ENCODE measurements at regions not wholly inside any gene's neighbourhood (a gene's known extent, or its start where the extent isn't known, plus 50 kb on each side); places are given as distances from the start of the nearest gene placed in this dataset.
"Not testable (repeated sequence)": the region's sequence is repeated elsewhere in the genome, so short reads cannot be mapped to it uniquely, and the experiment has no call there.

DNA sequence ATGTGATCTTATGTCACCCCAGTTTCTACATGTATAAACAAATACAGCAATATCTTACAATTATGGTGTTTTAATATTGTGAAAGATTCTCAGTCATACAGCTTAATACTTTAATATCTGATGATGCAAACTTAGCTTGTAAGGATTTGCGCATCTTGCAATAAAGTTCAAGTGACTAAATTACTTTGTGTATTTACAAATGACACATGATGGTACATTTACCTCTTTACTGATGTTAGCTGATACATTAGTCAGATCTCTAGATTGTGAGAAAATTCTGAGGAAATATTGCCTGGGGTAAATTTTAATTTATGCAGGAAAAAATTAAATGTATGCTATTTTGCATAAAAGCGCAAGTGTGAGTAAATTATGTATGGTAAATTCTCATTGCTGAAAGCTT, 418.8 kb upstream of the MMS22L start:
- no peak for FAIRE-seq

DNA sequence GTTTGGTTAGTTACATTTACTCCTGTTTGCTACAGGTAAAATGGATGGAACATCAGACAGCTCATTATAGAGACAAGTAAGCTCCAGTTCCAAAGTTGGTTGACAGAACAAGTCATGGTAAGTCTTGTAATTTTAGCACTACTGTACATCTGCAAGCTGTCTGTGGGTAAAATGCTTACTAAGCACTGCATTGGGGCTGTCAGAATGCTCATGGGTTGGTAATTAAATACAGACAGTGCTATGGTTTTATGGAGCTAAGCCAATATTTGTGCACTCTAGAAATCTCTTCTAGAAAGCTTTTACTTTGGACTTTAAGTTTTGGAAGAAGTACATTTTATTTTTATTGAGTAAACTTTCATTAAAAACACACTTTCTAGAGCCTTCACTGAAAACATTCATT, 419.2 kb upstream of the MMS22L start:
- no peak for FAIRE-seq

DNA sequence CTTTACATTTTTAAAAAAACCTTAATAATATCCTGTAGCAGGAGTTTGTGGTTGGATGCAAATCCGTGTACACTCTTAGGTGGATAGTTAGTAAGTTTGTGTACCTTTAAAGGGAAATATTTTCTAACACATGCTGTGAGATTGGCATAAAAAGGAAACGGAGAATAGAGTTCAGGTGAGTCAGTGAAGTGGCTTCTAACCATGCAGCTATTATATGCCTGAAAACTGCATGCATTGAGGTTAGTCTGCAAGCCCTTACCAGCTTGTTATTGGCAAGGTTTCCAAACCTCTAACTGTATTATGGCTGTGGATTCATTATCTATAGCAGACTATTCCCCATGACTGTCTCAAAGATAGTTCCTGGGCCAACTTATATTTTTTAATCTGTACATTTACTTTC, 420.6 kb upstream of the MMS22L start:
- no peak for FAIRE-seq

DNA sequence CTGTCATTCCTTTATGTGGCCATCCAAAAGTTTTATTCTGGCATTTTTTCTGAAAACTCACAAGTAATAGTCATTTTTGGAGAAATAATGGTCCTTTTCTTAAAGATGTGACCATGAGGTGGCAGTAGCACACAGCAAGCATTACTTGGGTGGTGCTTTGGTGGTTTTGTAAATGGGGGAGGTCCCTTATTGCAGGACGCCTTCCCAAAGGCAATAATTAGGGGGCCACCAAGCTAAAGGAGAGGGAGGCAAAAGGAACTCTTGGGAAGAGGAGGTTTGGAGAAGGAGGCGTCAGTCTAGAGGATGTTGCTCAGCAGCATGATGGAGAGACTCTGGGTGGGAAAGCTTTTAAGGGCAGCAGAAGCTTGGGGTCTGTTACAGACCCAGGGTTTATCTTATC, 422.6 kb upstream of the MMS22L start:
- FAIRE-seq, result no peak

DNA sequence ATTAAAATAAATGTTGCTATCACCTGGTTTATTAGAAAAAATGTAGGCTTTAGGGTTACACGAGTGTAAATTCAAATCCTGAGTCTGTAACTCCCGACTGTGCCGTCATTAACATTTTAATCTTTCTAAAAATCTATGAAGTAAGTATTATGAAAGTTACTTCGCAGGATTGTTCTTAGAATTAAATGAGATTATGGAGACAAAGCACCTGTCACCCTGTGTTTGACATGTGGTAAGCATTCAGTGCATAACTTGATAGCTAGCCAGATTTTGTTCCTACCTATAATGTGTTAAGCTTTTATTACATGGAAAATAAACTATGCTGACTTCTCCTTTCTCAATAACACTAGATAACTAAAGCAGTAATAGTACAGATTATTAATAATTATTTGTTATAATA, 429.7 kb upstream of the MMS22L start:
- no peak for FAIRE-seq

DNA sequence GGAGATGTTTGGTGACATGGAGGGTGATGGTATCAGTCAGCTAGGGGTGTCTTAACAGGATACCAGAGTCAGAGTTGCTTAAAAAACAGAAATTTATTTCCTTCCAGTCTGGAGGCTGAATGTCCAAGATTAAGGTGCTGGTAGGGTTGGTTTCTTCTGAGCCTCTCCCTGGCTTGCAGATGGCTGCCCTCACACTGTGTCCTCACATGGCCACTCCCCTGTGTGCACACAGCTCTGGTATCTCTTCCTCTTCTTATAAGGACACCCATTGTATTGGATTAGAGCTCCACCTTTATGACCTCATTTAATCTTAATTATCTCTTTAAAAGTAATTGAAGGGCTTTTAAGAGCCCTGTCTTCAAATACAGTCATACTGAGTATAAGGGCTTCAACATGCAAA, 431.8 kb upstream of the MMS22L start:
- FAIRE-seq, result no peak

DNA sequence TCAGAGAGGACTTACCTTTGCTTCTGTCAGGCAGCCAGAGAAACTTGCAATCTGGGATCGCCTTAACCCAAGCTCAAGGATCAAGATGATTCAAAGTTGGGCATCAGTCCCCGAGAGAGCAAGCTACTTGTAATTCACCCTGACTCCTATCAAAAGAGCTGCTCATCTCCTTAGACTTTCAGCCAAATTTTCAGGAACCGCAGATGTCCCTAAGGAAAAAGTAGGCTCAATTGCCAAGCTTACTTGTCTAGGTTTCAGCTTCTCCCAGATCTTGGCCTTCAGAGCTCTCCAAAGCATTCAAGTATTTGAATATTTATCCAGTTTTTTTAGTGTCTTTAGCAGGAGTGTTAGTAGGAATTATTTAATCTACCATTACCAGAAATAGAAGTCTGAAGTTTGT, 434.1 kb upstream of the MMS22L start:
- FAIRE-seq, result no peak

DNA sequence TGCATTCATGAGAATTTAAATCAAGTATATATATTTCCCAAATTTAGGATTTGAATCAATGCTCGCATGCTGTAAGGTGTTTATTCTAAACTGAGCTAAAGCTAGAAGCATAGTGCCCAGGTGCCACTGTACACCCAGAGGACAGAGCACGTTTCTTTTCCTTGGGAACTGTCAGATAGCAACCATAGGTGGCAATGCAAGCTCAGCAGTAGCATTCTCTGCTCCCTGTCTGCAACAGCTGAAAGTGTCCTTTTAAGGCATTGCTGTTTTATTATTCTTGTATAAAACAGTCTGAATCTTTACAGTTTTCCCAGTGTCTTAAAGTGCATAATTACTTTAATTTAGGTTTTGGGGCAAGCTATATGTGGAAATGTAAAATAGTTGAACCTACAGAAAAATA, 443.4 kb upstream of the MMS22L start:
- no peak for FAIRE-seq

DNA sequence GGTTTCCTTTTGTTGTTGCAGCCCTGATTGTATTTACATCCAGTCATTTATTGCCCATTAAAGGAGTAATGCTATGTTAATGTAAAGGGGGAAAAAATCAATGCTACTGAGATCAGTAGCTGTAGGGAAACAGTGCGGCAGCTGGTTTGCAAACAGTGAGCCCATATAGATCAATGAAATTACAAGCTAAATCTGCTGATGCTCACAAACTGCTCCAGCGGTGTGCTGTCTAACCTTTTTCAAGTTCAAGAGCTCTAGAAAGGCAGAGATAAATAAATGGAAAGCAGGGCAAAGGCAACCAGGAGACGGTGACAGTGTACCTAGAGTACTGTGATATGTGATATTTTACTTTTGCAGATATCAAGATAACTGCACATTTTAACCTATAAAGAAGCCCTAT, 449.0 kb upstream of the MMS22L start:
- no peak for FAIRE-seq

DNA sequence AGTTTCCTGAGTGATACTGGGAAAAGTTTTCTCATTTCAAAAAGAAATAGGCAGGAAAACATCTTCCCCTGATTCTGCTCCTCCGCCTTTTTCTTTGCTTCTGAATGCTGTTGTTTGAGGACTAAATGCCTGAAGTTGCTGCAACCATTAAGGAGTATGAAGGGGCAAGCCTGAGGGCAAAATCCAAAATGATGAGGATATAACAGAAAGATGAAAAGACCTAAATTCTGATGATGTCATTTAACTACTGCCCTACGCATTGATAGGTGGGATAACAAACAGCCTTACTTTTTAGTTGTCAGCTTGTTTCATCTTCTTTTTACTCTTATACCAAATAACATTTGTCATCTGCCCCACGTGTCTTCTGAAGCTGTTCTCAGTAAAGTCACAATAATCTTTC, 474.6 kb upstream of the MMS22L start:
- no peak for FAIRE-seq

DNA sequence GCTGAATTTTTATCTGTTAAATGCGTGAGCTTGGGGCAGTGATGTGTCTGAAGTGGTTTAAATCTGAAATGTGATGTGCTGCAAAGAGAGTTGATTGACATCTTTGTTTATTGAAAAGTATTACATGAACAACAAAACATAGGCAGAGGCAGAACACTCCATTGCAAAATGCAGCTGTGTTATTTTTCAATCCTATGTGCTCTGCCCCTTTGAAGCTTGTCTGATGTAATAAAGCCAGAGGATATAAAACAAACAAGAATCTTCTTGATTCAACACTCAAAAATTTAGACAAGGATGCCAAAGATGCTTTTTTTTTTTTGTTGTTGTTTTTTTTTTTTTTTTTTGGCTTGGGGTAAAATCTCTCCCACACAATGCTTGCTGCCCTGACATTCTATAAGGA, 482.4 kb upstream of the MMS22L start:
- no peak for FAIRE-seq

DNA sequence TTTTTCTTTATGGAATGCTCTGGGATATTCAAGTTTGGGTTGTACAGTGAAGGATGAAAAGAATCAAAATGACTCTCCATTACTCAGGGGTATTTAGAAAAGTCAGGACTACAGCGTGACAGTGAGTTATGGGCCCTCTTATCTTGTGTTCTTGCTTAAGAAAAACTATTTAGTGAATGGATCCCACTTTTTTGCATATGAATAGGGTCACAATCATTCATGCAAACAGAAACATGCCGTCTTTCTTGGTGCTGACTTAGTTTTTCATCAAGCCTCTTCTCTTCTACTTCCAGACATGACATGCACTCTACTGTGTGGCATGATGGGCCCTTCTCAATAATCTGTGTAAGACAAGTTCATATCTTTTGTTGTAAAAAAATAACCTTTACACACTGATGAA, 488.4 kb upstream of the MMS22L start:
- no peak for FAIRE-seq

DNA sequence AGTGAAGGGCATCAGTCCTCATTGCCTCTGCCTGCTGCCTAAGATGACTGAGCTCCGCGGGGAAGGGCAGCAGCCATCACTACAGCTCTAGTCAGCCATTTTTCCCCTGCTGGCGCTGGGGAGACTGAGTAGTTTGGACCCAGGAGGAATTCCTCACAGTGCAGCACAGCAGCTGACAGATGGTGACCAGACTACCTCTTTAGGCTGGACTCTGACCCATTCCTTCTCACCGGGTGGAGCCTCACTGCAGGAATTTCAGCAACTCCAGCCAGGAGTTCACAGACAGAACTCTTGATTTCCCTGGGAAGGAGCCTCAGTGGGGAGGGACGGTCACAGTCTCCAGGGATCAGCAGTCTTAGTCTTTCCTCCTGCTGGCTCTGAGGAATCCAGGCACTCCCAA, 492.0 kb upstream of the MMS22L start:
- FAIRE-seq, result no peak

DNA sequence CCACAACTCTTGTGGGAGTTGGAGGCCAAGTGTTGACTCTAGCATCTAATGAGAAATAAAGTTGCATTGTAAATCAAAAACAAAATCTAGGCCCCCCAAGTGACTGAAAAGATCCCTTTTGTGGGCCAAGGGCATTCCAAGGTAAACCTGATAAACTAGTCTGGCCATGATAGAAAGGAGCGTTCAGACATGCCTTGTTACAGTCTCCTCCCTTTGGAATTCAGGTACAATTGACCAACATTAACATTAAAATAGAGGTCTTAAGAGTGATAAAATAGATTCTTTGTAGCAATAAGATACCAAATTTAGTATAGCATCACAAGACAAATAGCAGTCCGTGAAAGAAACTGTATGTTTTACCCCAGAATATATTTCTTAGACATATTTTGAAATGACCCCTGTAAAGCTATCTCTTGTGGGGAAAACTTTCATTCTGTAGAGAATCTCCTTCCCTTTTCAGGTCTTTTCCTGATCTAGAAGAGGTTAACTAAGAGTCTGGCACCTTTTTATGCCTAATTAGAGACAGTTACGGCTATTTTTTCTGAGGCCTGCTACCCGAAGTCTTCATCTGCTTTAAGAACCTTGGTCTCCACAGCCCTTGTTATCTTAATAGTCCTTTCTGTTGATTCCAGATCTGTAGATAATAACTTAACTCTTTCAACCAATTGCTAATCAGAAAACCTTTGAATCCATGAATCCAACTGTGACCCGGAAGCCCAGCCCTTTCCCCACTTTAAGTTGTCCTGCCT, 495.4 kb upstream of the MMS22L start:
- no peak for FAIRE-seq

DNA sequence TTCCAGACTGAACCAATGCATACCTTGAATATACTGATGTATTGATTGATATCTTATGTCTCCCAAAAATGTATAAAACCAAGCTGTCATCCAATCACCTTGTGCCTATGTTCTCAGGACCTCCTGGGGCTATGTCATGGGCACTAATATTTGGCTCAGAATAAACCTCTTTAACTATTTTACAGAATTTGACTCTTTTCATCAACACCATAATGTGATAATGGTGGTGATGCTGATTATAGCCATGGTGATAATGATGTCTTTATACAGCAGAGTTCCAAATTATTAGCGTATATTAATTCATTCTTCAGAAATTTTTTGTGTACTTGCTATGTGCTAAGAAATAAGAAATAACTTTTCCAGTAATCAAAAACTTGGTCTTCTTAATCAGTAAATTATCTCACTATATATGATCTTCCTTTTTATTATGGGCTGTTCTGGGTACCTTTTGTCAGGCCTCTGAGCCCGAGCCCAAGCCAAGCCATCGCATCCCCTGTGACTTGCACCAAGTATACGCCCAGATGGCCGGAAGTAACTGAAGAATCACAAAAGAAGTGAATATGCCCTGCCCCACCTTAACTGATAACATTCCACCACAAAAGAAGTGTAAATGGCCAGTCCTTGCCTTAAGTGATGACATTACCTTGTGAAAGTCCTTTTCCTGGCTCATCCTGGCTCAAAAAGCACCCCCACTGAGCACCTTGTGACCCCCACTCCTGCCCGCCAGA, 496.2 kb upstream of the MMS22L start:
- not testable (repeated sequence) for FAIRE-seq

DNA sequence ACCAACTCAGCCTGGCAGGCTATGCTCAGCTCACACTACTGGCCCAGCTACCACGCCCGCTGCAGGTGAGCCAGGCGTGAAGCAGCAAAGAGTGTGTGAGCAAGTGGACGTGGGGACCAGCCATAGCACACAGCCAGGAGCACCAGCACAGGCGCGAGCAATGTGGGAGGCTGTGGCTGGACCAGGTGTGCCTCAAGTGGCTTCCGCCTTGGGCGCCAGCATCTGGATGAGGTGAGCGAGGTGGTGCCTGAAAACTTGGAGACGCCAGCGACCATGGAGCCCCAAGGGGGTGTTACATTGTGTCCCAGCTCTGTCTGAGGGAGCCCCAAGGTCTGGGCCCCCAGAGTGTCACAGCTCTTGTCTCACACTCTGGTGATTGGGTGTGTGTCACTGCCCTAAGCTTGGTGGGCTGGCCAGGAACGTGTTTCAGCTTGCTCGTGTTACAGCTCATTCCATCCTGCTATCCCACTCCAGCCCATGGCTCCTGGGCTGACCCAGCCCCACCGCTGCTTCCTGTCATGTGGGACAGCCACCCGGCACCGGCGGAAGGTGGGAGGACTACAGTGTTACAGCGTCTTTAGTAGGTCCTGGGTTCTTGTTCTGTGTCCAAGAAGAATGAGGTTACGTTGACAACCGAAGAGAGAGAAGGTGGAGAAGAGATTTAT, 508.0 kb upstream of the MMS22L start:
- no peak for FAIRE-seq

DNA sequence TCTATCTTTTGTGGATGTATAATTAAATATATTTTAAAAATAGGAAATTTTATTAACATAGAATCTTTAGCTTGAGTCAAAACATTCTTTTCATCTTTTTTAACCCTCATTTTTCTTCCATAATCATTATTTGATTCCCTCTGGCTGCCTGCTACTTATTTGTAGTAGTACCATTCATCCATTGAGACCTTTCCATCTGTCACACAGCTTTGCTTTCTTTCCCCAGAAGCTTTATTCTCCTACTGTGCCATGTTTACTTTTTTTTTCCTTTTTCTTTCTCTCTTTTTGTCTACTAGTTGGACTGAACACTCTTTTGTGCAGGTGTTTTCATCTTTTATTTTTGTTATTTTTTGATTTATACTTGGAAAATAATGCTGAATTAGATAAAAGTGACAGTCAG, 522.6 kb upstream of the MMS22L start:
- no peak for FAIRE-seq

DNA sequence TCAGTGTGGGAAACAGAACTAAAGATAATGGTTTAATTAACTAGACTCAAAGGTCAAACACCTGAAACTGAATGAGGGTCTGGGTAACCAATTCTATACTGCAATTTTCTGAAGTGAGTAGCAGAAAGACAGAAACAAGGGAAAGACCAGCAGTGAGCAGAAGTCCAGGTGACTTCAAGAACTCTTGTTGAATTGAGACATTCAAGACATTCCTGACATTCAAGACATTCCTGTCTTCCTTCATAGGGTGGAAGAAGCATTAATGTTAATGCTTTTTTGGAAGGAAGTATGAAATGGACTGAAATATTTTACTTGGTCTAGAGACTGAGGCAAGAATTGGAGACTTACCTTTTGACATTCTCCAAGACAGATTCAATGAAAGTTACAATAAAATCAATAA, 529.9 kb upstream of the MMS22L start:
- no peak for FAIRE-seq

DNA sequence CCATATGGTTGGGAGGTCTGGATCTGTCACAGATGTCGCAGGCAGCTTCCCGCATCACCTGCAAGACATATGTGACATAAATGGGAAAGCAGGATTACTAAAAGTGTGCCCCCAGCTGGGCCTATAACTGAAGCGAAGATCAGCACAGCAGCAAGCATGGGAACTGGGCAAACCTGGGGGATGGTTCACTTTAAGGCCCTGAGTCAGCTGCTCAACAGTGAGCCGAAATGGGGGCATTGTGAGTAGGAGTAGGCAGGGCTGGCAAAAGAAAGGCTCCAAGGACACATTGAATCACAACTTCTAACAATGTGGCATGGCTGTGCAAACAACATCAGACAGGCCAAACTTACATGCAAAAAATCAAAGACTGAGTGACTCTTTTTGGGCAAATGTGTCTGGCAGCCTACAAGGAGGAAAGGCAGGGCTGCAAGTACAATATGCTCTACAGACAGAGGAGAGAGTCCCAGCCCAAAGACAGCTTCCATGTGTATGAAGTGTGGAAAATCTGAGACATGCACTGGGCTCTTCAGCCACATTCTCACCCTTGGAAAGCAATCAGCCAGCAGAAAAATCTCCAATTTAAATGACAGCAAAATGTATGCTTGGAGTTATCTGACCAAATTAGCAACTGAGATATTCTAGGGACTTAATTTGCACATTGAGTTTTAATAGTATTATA, 531.0 kb upstream of the MMS22L start:
- FAIRE-seq, result no peak

DNA sequence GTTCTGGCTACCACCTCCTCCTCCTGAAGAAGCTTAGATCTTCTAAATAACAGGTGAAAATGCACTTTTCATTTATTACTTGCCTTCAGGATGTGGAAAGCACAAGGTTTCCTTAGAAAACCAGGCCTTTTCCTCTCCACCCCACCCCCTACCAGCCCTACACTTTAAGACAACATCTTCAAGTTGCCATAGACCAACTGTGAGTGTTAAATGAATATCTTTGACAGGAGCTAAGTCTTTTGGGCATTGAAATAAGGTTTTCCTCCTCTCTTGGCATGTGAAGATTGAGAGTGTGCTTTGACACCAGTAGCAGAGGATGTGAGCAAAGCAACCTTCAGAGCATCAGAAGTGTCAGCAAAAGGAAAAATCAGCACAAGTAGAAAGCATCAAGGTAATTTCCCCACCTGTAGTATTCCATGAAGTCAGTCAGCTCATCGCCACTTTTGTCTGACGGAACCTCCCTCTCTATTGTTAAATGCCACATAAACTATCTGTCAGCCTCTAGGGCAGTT, 532.3 kb upstream of the MMS22L start:
- FAIRE-seq, result no peak

DNA sequence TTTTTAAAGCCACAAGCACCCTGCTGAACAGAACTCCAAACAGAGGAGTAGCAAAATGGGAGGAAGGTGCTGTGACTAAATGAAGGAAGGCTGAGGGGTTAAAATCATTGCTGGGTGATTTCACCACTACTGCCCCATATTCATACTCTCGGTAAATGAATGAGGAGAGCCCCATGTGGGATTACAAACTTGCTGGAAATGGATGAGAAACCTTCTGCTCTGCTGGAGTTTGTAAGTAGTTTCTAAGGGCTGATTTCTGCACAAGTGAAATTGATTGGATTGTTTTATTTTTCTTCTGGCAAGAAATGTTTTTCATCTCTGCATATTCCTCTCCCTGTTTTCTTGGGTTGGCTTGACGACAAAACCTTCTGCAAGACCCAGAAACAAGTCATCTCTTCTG, 533.5 kb upstream of the MMS22L start:
- FAIRE-seq, result no peak

DNA sequence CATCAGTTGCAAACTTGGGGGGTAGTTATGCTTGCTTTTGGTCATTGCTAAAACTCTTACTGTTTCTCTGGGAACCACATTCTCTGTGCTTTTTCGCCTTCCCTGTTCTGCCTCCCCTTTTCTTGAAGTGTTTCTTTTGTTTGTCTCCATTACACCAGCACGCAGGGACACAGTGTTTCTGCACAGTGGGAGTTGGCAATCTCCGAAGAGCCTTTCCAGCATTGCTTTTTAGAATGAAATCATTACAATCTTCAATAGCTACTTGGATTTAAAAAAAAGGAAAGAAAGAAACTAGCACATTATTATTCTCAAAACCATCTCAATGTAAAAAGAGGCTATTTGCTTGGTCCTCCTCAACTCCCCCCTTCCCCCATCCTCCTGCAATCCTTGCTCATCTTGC, 536.7 kb upstream of the MMS22L start:
- no peak for FAIRE-seq

DNA sequence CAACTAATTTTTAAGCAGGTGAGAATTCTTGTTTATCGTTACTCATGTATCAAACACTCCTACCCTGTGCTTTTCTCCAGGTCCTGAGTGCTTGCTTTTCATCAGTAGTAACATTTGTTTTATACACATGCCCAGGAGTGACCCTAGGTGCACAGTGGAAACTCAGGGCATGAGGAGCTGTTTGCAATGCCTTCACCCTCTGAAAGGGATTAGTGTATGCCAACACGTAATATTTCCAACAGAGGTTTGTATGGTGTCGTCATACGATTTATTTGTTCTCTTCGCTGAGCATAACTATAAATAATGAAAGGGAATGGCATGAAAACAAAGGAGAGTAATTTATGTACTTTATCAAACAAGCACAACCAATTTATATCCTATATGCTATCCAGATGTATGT, 537.4 kb upstream of the MMS22L start:
- no peak for FAIRE-seq

DNA sequence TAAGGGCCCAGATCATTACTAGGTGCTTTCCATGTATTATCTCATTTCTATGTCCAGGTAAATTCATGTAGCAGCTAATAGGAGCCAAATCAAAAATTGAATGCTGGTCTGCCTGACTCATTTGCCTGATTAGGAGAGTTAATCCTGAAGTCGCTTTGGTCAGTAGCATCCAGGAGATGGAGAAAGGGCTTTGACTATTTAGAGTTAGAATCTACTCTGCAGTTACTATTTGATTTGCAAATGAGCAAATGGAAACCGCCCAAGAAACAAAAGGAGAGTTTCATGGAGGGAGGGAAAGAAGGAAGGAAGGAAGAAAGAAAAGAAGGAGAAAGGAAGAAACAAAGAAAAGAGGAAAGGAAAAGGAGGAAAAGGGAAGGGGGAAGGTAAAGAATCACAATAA, 539.6 kb upstream of the MMS22L start:
- no peak for FAIRE-seq
